HG03196 (cell line): ENCODE measurements at regions not wholly inside any gene's neighbourhood (a gene's known extent, or its start where the extent isn't known, plus 50 kb on each side); places are given as distances from the start of the nearest gene placed in this dataset.
"Not testable (repeated sequence)": the region's sequence is repeated elsewhere in the genome, so short reads cannot be mapped to it uniquely, and the experiment has no call there.

ENCODE experiments used
- ATAC-seq: cut with Tn5 transposase; IDR thresholded peaks from one replicate; pipeline ENCODE4 v1.9.1; 2021; ENCODE audit not compliant: unreplicated experiment

DNA sequence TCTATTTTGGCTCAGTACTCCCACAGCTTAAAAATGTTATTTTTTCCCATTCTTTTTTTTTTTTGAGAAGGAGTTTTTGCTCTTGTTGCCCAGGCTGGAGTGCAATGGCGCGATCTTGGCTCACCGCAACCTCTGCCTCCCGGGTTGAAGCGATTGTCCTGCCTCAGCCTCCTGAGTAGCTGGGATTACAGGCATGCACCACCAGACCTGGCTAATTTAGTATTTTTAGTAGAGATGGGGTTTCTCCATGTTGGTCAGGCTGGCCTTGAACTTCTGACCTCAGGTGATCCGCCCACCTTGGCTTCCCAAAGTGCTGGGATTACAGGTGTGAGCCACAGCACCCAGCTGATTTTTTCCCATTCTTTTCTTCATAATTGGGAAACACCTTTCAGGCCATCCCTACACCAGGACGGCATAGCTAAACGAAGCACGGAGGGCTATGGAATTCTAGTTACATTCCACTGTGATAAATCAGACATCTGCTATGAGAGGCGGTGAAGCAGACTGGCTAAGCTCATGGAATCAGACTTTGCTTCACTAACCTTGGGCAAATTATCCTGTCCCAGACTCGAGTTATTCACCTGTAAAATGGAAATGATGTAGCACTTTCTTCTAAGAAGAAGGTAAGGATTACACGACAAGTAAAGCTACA, 68.7 kb upstream of the ZFAND5 start:
- not testable (repeated sequence) for ATAC-seq

GRCh38 chr9:72431036-72431435, 66.0 kb upstream of the ZFAND5 start:
- no peak for ATAC-seq

DNA sequence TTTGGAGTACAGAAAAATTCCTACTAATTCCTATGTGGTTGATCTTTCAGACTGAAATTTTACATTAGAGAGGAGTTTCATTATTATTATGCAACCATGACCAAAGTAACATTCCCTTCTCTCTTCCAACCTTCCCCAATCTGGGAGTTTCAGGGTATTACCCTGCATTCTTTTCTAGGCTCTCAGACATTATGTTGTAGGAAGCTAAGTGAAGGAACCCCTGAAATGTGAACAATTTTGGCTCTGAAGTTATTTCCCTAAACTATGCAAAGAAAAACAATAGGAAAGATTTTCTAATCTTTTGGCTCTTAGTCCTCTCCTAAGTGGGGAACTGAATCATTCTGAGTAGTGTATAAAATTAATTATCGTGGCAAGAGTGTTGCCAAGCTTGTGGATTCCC, 63.3 kb upstream of the ZFAND5 start:
- no peak for ATAC-seq

DNA sequence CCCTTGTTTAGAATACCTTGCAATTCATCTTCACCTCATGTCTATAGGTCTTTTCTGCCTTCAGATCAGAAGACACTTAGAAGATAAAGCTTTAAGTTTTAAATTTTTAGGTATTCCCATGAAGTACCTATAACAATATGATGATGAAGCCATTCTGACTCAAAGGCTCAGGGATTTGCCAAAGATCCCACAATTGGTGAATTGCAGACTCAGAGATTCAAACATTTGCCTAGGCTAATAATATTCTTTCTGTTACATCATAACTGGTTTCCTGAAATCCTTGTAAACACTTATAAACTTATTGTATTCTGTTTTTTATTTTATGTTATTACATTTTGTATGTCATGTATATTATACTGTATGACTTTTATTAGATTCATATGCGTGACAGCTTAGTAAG, 62.8 kb upstream of the ZFAND5 start:
- ATAC-seq, result no peak

DNA sequence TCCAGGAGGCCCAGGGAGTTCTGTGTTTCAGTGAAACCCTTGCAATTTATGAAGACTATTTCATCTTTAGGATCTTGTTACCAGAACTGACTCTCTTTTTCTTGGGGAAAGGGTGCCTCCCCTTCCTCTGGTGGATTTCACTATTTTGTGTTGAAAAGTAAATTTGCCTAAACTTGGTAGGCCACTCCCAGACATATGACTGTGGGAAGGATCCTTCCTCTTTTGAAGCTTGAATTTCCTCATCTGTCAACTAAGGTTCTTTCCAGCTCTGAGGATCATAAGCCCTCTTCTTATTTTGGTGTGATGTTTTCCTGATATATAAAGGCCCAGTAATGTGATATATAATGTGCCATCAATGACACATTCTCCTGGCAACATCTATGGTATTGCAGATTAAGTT, 59.1 kb upstream of the ZFAND5 start:
- no peak for ATAC-seq

- no peak for ATAC-seq
These were observed 57.2 kb upstream of the ZFAND5 start for GRCh38 chr9:72422214-72422613.

GRCh38 chr9:72420783-72421182, 55.8 kb upstream of the ZFAND5 start:
- ATAC-seq, result no peak

DNA sequence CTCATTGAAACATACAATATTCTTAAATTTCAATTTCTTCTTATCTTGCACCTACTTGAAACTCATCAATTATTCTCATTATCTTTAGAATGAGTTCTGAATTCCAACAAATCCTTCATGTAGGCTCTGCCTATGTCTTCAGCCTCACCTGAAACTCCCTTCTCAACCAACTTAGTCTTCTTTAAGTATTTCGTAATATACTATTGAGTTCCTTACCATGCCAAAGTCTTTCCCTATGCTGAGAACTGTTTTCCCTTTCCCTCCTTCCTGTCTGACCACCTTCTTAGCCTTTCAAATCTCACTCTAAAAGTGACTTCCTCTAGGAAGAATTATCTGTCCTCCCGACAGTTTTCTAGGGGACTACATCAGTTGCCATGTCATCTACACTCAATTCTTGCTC, 50.9 kb upstream of the ZFAND5 start:
- ATAC-seq, result no peak

DNA sequence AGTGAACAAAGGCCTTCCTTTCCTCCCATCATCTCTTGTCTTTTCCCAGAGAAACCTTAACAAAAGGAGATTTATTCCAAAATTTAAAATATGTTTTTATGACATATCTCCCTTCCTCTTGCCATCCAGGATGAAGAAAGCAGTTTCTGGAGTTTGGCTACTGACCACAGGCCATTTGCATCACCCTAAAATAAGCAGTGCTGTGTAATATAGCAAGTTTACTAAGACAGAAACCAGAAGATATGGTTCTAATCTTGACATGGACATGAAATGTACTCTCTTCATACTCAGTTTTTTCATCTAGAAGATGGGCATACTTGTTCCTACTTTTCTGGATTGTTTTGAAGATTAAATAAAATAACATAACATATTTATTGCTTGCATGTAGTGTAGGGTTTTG, 50.2 kb upstream of the ZFAND5 start:
- no peak for ATAC-seq
